IMR-90 (cell line): ENCODE measurements at regions not wholly inside any gene's neighbourhood (a gene's known extent, or its start where the extent isn't known, plus 50 kb on each side); places are given as distances from the start of the nearest gene placed in this dataset.

ENCODE experiments used
- ATAC-seq: fragments of 200-7000 bp; cut with Tn5 transposase; 2 replicates; pipeline ENCODE4 v1.9.1; 2020; ENCODE audit warnings: low read depth, mild to moderate bottlenecking, moderate library complexity
- BruUV-seq: library from RNA; stranded (reverse); fragments of 400-500 nt; replicated peaks from 2 replicates; lab custom pipeline; 2021; lab: Mats Ljungman, UMichigan
- CTCF ChIA-PET: fragments of 300-600 bp; formaldehyde crosslinking; extraction: SDS; loops from one replicate; lab custom pipeline; 2021; ENCODE audit warnings: antibody characterized with exemption; lab: Yijun Ruan, JAX
- POLR2A ChIA-PET: fragments of 300-600 bp; sonication (Branson Sonifier 250); formaldehyde crosslinking; loops from one replicate; lab custom pipeline; 2022; ENCODE audit warnings: antibody characterized with exemption; ENCODE audit not compliant: unreplicated experiment; lab: Charles Lee
- DNase-seq: peaks from one replicate; pipeline ENCODE4 v3.0.0; 2013
- H2AFZ ChIP-seq: replicated peaks from 2 replicates; pipeline ENCODE3; 2013; ENCODE audit warnings: low read length, mild to moderate bottlenecking; ENCODE audit not compliant: poor library complexity
- H2AK5ac ChIP-seq: 2 replicates; pipeline ENCODE4 v1.6.1; 2013; ENCODE audit warnings: low read depth, low read length, inconsistent platforms
- H2AK9ac ChIP-seq: replicated peaks from 2 replicates; pipeline ENCODE3; 2013; ENCODE audit warnings: mild to moderate bottlenecking, low read depth, low read length, moderate library complexity; ENCODE audit not compliant: poor library complexity
- H2BK120ac ChIP-seq: 2 replicates; pipeline ENCODE4 v1.6.1; 2013; ENCODE audit warnings: low read depth, low read length, inconsistent platforms
- H2BK15ac ChIP-seq: 3 replicates; pipeline ENCODE4 v1.6.1; 2013; ENCODE audit warnings: low read depth, low read length, inconsistent platforms
- H2BK20ac ChIP-seq: 2 replicates; pipeline ENCODE4 v1.6.1; 2013; ENCODE audit warnings: low read depth, mild to moderate bottlenecking, inconsistent platforms, low read length, moderate library complexity
- H2BK5ac ChIP-seq: 2 replicates; pipeline ENCODE4 v1.6.1; 2013; ENCODE audit warnings: mild to moderate bottlenecking, low read depth, low read length, inconsistent platforms; ENCODE audit not compliant: poor library complexity, severe bottlenecking
- H3K14ac ChIP-seq: replicated peaks from 2 replicates; pipeline ENCODE4 v1.6.1; 2013; ENCODE audit warnings: low read depth, low read length, inconsistent platforms
- H3K18ac ChIP-seq: 2 replicates; pipeline ENCODE4 v1.6.1; 2013; ENCODE audit warnings: low read depth, low read length, control low read depth
- H3K23ac ChIP-seq: 2 replicates; pipeline ENCODE4 v1.6.1; 2013; ENCODE audit warnings: low read depth, low read length, inconsistent platforms
- H3K27ac ChIP-seq: 2 replicates; pipeline ENCODE4 v1.5.1; 2013; ENCODE audit warnings: mild to moderate bottlenecking, control low read depth, low read length; ENCODE audit not compliant: insufficient read depth
- H3K27me3 ChIP-seq: 2 replicates; pipeline ENCODE4 v1.6.1; 2013; ENCODE audit warnings: low read length; ENCODE audit not compliant: control insufficient read depth, insufficient read depth
- H3K36me3 ChIP-seq: 2 replicates; pipeline ENCODE4 v1.6.1; 2013; ENCODE audit warnings: low read length, mixed read lengths; ENCODE audit not compliant: control insufficient read depth, insufficient read depth
- H3K4ac ChIP-seq: 2 replicates; pipeline ENCODE4 v1.6.1; 2013; ENCODE audit warnings: low read depth, low read length, inconsistent platforms
- H3K4me1 ChIP-seq: 2 replicates; pipeline ENCODE4 v1.6.1; 2013; ENCODE audit warnings: low read length, mixed read lengths; ENCODE audit not compliant: control insufficient read depth, insufficient read depth
- H3K4me2 ChIP-seq: 2 replicates; pipeline ENCODE4 v1.6.1; 2013; ENCODE audit warnings: low read depth, mild to moderate bottlenecking, control low read depth, low read length, moderate library complexity
- H3K4me3 ChIP-seq: 2 replicates; pipeline ENCODE4 v1.5.1; 2013; ENCODE audit warnings: low read depth, mild to moderate bottlenecking, control low read depth, low read length, moderate library complexity; ENCODE audit not compliant: insufficient read depth
- H3K56ac ChIP-seq: 2 replicates; pipeline ENCODE4 v1.6.1; 2013; ENCODE audit warnings: low read length, inconsistent platforms; ENCODE audit not compliant: insufficient read depth; ENCODE audit errors: extremely low read depth
- H3K79me1 ChIP-seq, 2 experiments: 2 replicates each; pipeline ENCODE4 v1.6.1; 2013; ENCODE audit warnings: low read length in 2 of 2, inconsistent platforms in 1 of 2, low read depth in 1 of 2
- H3K9ac ChIP-seq: 2 replicates; pipeline ENCODE4 v1.6.1; 2013; ENCODE audit warnings: low read depth, low read length, control low read depth
- H3K9me1 ChIP-seq: 2 replicates; pipeline ENCODE4 v1.6.1; 2013; ENCODE audit warnings: low read length, inconsistent platforms; ENCODE audit not compliant: insufficient read depth
- H3K9me3 ChIP-seq: 2 replicates; pipeline ENCODE4 v1.6.1; 2013; ENCODE audit warnings: low read length; ENCODE audit not compliant: control insufficient read depth, insufficient read depth
- H4K20me1 ChIP-seq: 2 replicates; pipeline ENCODE4 v1.6.1; 2013; ENCODE audit warnings: low read length, inconsistent platforms; ENCODE audit not compliant: insufficient read depth
- H4K5ac ChIP-seq: 2 replicates; pipeline ENCODE4 v1.6.1; 2013; ENCODE audit warnings: mild to moderate bottlenecking, low read depth, low read length, control low read depth
- H4K8ac ChIP-seq, 2 experiments: 2 replicates each; pipeline ENCODE4 v1.6.1; 2013; ENCODE audit warnings: low read depth in 2 of 2, low read length in 2 of 2, control low read depth in 1 of 2, inconsistent platforms in 1 of 2
- H4K91ac ChIP-seq: 2 replicates; pipeline ENCODE4 v1.6.1; 2013; ENCODE audit warnings: low read depth, low read length, inconsistent platforms; ENCODE audit not compliant: insufficient read depth
- CEBPB ChIP-seq: IDR thresholded peaks from 2 replicates; pipeline ENCODE4 v1.6.1; 2012; ENCODE audit warnings: low read depth, low read length, improper control_type of control experiment
- CTCF ChIP-seq: conservative IDR thresholded peaks from 2 replicates; pipeline ENCODE4 v1.5.1; 2012; ENCODE audit warnings: mild to moderate bottlenecking, low read depth, low read length, improper control_type of control experiment
- MAFK ChIP-seq: IDR thresholded peaks from 2 replicates; pipeline ENCODE4 v1.6.1; 2012; ENCODE audit warnings: low read depth, low read length, improper control_type of control experiment
- MXI1 ChIP-seq: IDR thresholded peaks from 2 replicates; pipeline ENCODE4 v1.6.1; 2012; ENCODE audit warnings: low read depth, mild to moderate bottlenecking, low read length, moderate library complexity, borderline replicate concordance
- NFE2L2 ChIP-seq: fragments of 150-350 bp; IDR thresholded peaks from 2 replicates; pipeline ENCODE4 v1.6.1; 2016; ENCODE audit warnings: low read depth, mild to moderate bottlenecking, low read length
- RAD21 ChIP-seq: IDR thresholded peaks from 2 replicates; pipeline ENCODE4 v1.6.1; 2012; ENCODE audit warnings: low read length, improper control_type of control experiment
- WGBS, 2 experiments: methylation state at CpG; one replicate each; pipeline versions ENCODE4 v1.1.5 to v1.1.7; 2013; ENCODE audit warnings: missing lambda C conversion rate in 2 of 2; ENCODE audit not compliant: insufficient read length in 1 of 2; ENCODE audit errors: extremely low coverage in 2 of 2; 5-methylcytosine and 5-hydroxymethylcytosine counted together
- dilution Hi-C: fragments of 300-500 bp; cut with HindIII; formaldehyde crosslinking; loops from one replicate; pipeline ENCODE4 v1.14.3; 2018; ENCODE audit warnings: low sequenced_read_pairs; ENCODE audit not compliant: unreplicated experiment
- in situ Hi-C: fragments of 300-500 bp; cut with MboI; formaldehyde crosslinking; loops from 3 replicates; pipeline ENCODE4 v1.14.3; 2019; ENCODE audit warnings: low sequenced_read_pairs, inconsistent platforms, mixed read lengths
- intact Hi-C: fragments of 100-400 bp; cut with micrococcal nuclease; formaldehyde crosslinking; loops from 2 replicates; pipeline ENCODE4 v1.10.0; 2022

- Histone ChIP-seq H3K9ac (no peak overlapping the region), H3K27ac (no peak overlapping the region), H2BK120ac (0 out of 2 replicates have a peak overlapping the region, but pooled peaks have one; percentile 36), H4K5ac (no peak overlapping the region), H4K20me1 (no peaks in the 10 kb centered on the region), H3K36me3 (no peaks in the 10 kb centered on the region), H3K14ac (peak overlapping the region; percentile 77; the same call in 1 of the 2 replicates), H3K27me3 (no peaks in the 10 kb centered on the region), H3K9me3 (no peaks in the 10 kb centered on the region), H3K79me1 (no peaks in the 10 kb centered on the region), H3K4me1 (peaks cover 1% of the 10 kb centered on the region; the same call in 1 of the 2 replicates), H3K18ac (no peak overlapping the region), H2AK9ac (no peak overlapping the region), H2AK5ac (no peak overlapping the region), H2BK15ac (peak overlapping the region; percentile 13; the same call in 1 of the 3 replicates), H2AFZ (no peak overlapping the region), H2BK20ac (peak overlapping the region; percentile 39), H3K23ac (0 out of 2 replicates have a peak overlapping the region, but pooled peaks have one; percentile 2), H3K9me1 (no peaks in the 10 kb centered on the region), H4K91ac (no peak overlapping the region), H3K4me3 (no peak overlapping the region), H3K56ac (no peak overlapping the region), H3K4ac (peak overlapping the region; percentile 68; the same call in 1 of the 2 replicates), H4K8ac (no peak overlapping the region; a peak in 1 of 4 replicates), H2BK5ac (no peak overlapping the region), H3K4me2 (no peak overlapping the region)
- ATAC-seq (peak; percentile 73), DNase-seq (peak; percentile 49)
- POLR2A ChIA-PET, result no interaction called here
- no peak for TF ChIP-seq MXI1
- TF ChIP-seq CTCF, result no peak
- no peak for TF ChIP-seq NFE2L2
- no peak for TF ChIP-seq MAFK
- TF ChIP-seq CEBPB, result peak; percentile 59
- no peak for TF ChIP-seq RAD21
- 83% methylated on average over 1 of the region's 2 CpGs; no CpG with 5 or more reads in 1 of the 2 experiments for WGBS, 2 experiments
- no TSS peak for BruUV-seq
- intact Hi-C loops (no loop called here), dilution Hi-C loops (no loop called here), in situ Hi-C loops (no loop called here)
- CTCF ChIA-PET, result no interaction called here
Observed at GRCh38 chr14:51479584-51480325, 172.0 kb upstream of the FRMD6 start.
